SH-SY5Y (cell line): ENCODE measurements at regions not wholly inside any gene's neighbourhood (a gene's known extent, or its start where the extent isn't known, plus 50 kb on each side); places are given as distances from the start of the nearest gene placed in this dataset.

Experiments
- GATA2 ChIP-seq: IDR thresholded peaks from 2 replicates; pipeline ENCODE4 v1.6.1; 2011; ENCODE audit warnings: mild to moderate bottlenecking, low read depth, low read length
- GATA3 ChIP-seq: IDR thresholded peaks from 2 replicates; pipeline ENCODE4 v1.6.1; 2011; ENCODE audit warnings: low read depth, mild to moderate bottlenecking, low read length, moderate library complexity

- TF ChIP-seq GATA3 (no peak), GATA2 (no peak)
These were observed 488.4 kb downstream of the NR2F2 start for GRCh38 chr15:96818861-96819260.

GRCh38 chr15:96827981-96828380, 497.5 kb downstream of the NR2F2 start:
- TF ChIP-seq GATA2 (no peak), GATA3 (no peak)

GRCh38 chr15:96837241-96837970, 506.9 kb downstream of the NR2F2 start:
- TF ChIP-seq GATA3 (no peak), GATA2 (no peak)

GRCh38 chr15:96838081-96838480, 507.6 kb downstream of the NR2F2 start:
- TF ChIP-seq GATA3 (no peak), GATA2 (no peak)

- no peak for TF ChIP-seq GATA2
- TF ChIP-seq GATA3, result no peak
These were observed 518.9 kb downstream of the NR2F2 start for GRCh38 chr15:96849271-96849900.

GRCh38 chr15:96851613-96852012, 521.1 kb downstream of the NR2F2 start:
- TF ChIP-seq GATA2, result no peak
- TF ChIP-seq GATA3, result no peak

- TF ChIP-seq GATA3, result no peak
- TF ChIP-seq GATA2, result no peak
These were observed 528.2 kb downstream of the NR2F2 start for GRCh38 chr15:96858694-96859093.

- TF ChIP-seq GATA2 (no peak), GATA3 (no peak)
These were observed 530.2 kb downstream of the NR2F2 start for GRCh38 chr15:96860741-96861140.

GRCh38 chr15:96867992-96868391, 537.5 kb downstream of the NR2F2 start:
- TF ChIP-seq GATA2, result no peak
- no peak for TF ChIP-seq GATA3

- TF ChIP-seq GATA3 (no peak), GATA2 (no peak)
These were observed 538.6 kb downstream of the NR2F2 start for GRCh38 chr15:96869122-96869521.

GRCh38 chr15:96869790-96870189, 539.3 kb downstream of the NR2F2 start:
- TF ChIP-seq GATA2 (no peak), GATA3 (no peak)

- TF ChIP-seq GATA3, result no peak
- TF ChIP-seq GATA2, result no peak
These were observed 540.1 kb downstream of the NR2F2 start for GRCh38 chr15:96870580-96870979.

GRCh38 chr15:96878129-96878528, 547.6 kb downstream of the NR2F2 start:
- TF ChIP-seq GATA2 (no peak), GATA3 (no peak)

GRCh38 chr15:96882121-96882772, 551.7 kb downstream of the NR2F2 start:
- TF ChIP-seq GATA2 (no peak), GATA3 (no peak)

- TF ChIP-seq GATA3 (no peak), GATA2 (no peak)
These were observed 557.2 kb downstream of the NR2F2 start for GRCh38 chr15:96887730-96888129.

GRCh38 chr15:96888764-96889163, 558.3 kb downstream of the NR2F2 start:
- no peak for TF ChIP-seq GATA2
- no peak for TF ChIP-seq GATA3
